ENCODE measurements at regions not wholly inside any gene's neighbourhood (a gene's known extent, or its start where the extent isn't known, plus 50 kb on each side); places are given as distances from the start of the nearest gene placed in this dataset.

DNA sequence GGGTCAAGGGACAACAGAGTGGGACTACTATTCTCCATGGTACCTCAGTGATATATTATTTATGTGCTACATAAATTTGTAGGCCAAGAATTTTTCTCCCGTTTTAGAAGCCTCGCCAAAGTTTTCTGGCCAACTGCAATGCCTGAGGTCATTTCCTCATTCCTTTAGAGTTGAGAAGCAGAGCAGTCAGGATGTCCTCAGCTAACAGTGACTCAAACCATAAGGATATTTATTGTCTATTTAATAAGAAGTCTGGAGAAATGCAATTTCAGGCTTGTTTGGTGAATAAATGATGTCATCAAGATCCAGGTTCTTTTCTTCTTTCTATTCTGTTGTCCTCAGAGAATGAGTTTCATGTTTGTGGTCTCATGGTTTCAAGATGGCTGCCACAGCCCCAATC, 91.0 kb downstream of the ADCYAP1 start:
- TF ChIP-seq, protein P1, sequence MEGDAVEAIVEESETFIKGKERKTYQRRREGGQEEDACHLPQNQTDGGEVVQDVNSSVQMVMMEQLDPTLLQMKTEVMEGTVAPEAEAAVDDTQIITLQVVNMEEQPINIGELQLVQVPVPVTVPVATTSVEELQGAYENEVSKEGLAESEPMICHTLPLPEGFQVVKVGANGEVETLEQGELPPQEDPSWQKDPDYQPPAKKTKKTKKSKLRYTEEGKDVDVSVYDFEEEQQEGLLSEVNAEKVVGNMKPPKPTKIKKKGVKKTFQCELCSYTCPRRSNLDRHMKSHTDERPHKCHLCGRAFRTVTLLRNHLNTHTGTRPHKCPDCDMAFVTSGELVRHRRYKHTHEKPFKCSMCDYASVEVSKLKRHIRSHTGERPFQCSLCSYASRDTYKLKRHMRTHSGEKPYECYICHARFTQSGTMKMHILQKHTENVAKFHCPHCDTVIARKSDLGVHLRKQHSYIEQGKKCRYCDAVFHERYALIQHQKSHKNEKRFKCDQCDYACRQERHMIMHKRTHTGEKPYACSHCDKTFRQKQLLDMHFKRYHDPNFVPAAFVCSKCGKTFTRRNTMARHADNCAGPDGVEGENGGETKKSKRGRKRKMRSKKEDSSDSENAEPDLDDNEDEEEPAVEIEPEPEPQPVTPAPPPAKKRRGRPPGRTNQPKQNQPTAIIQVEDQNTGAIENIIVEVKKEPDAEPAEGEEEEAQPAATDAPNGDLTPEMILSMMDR (IDR thresholded peaks at IDR 0.05; ENCODE audit: insufficient read depth, low read length): no peak
- TF ChIP-seq, protein P2, sequence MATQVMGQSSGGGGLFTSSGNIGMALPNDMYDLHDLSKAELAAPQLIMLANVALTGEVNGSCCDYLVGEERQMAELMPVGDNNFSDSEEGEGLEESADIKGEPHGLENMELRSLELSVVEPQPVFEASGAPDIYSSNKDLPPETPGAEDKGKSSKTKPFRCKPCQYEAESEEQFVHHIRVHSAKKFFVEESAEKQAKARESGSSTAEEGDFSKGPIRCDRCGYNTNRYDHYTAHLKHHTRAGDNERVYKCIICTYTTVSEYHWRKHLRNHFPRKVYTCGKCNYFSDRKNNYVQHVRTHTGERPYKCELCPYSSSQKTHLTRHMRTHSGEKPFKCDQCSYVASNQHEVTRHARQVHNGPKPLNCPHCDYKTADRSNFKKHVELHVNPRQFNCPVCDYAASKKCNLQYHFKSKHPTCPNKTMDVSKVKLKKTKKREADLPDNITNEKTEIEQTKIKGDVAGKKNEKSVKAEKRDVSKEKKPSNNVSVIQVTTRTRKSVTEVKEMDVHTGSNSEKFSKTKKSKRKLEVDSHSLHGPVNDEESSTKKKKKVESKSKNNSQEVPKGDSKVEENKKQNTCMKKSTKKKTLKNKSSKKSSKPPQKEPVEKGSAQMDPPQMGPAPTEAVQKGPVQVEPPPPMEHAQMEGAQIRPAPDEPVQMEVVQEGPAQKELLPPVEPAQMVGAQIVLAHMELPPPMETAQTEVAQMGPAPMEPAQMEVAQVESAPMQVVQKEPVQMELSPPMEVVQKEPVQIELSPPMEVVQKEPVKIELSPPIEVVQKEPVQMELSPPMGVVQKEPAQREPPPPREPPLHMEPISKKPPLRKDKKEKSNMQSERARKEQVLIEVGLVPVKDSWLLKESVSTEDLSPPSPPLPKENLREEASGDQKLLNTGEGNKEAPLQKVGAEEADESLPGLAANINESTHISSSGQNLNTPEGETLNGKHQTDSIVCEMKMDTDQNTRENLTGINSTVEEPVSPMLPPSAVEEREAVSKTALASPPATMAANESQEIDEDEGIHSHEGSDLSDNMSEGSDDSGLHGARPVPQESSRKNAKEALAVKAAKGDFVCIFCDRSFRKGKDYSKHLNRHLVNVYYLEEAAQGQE (IDR thresholded peaks at IDR 0.05; ENCODE audit: insufficient replicate concordance, low read depth): no peak
- TF ChIP-seq POLR2AphosphoS5 (IDR thresholded peaks at IDR 0.05; ENCODE audit: low read depth): no peak
- TF ChIP-seq GABPA (IDR thresholded peaks at IDR 0.05; ENCODE audit: low read depth): no peak

Data from HL-60 (cell line).